NCI-H510A treated with DMSO at 0.1 percent for 48 hours (cell line): ENCODE measurements at regions not wholly inside any gene's neighbourhood (a gene's known extent, or its start where the extent isn't known, plus 50 kb on each side); places are given as distances from the start of the nearest gene placed in this dataset.

ENCODE experiments used
- DNase-seq: peaks from one replicate; lab custom pipeline; 2025; lab: John Stamatoyannopoulos, UW

- no peak for DNase-seq
Observed at GRCh38 chr2:180660881-180661685, 319.3 kb upstream of the UBE2E3 start.

- no peak for DNase-seq
Observed at GRCh38 chr2:180660207-180660606, 320.2 kb upstream of the UBE2E3 start.

GRCh38 chr2:180657054-180657453 is 323.4 kb upstream of the UBE2E3 start:
- DNase-seq: no peak

- no peak for DNase-seq
Observed at GRCh38 chr2:180656455-180656847, 324.0 kb upstream of the UBE2E3 start.

- no peak for DNase-seq
Observed at GRCh38 chr2:180655842-180656454, 324.5 kb upstream of the UBE2E3 start.

GRCh38 chr2:180655393-180655792 is 325.0 kb upstream of the UBE2E3 start:
- no peak for DNase-seq

- DNase-seq: no peak
Observed at GRCh38 chr2:180653481-180653880, 326.9 kb upstream of the UBE2E3 start.

GRCh38 chr2:180652794-180653193 is 327.6 kb upstream of the UBE2E3 start:
- DNase-seq: no peak

- no peak for DNase-seq
Observed at GRCh38 chr2:180651596-180651995, 328.8 kb upstream of the UBE2E3 start.

- DNase-seq: no peak
Observed at GRCh38 chr2:180647621-180648020, 332.8 kb upstream of the UBE2E3 start.

GRCh38 chr2:180647221-180647620 is 333.2 kb upstream of the UBE2E3 start:
- no peak for DNase-seq

- DNase-seq: no peak
Observed at GRCh38 chr2:180646756-180647155, 333.6 kb upstream of the UBE2E3 start.

GRCh38 chr2:180644709-180645108 is 335.7 kb upstream of the UBE2E3 start:
- no peak for DNase-seq

GRCh38 chr2:180630756-180631155 is 349.6 kb upstream of the UBE2E3 start:
- DNase-seq: no peak

- no peak for DNase-seq
Observed at GRCh38 chr2:180625006-180625844, 355.2 kb upstream of the UBE2E3 start.

GRCh38 chr2:180621941-180622918 is 358.2 kb upstream of the UBE2E3 start:
- DNase-seq: no peak

GRCh38 chr2:180621366-180621765 is 359.0 kb upstream of the UBE2E3 start:
- DNase-seq: no peak

- no peak for DNase-seq
Observed at GRCh38 chr2:180618570-180618969, 361.8 kb upstream of the UBE2E3 start.

GRCh38 chr2:180614776-180615175 is 365.6 kb upstream of the UBE2E3 start:
- DNase-seq: no peak

- peak; percentile 76 for DNase-seq
Observed at GRCh38 chr2:180609626-180610340, 370.6 kb upstream of the UBE2E3 start.

- peak; percentile 91 for DNase-seq
Observed at GRCh38 chr2:180607514-180608049, 372.8 kb upstream of the UBE2E3 start.
